Right lobe of liver (tissue), 4 donors: ENCODE measurements at regions not wholly inside any gene's neighbourhood (a gene's known extent, or its start where the extent isn't known, plus 50 kb on each side); places are given as distances from the start of the nearest gene placed in this dataset.

Source experiments
- POLR2A ChIP-seq: fragments of 450-650 bp; IDR thresholded peaks from one replicate; pipeline ENCODE4 v1.6.1; 2017; ENCODE audit warnings: antibody characterized with exemption, mild to moderate bottlenecking
- TF ChIP-seq, protein P1 (sequence below), 4 donors: fragments of 200-600 bp in 3 of 4; fragments of 450-650 bp in 1 of 4; IDR thresholded peaks; one replicate each; pipeline versions ENCODE4 v1.5.1 to v1.8.0; 2016 to 2022; ENCODE audit warnings: antibody characterized with exemption in 4 of 4, mild to moderate bottlenecking in 2 of 4
- donor health status: DM: no; HTN: no; CAD: no.
- donor health status: DM: no; HTN: no; CAD: no.
- donor health status: DM: no; HTN: yes; CAD: no.

GRCh38 chr11:27763736-27764135 lies 63.5 kb upstream of the BDNF start:
- TF ChIP-seq, protein P1, sequence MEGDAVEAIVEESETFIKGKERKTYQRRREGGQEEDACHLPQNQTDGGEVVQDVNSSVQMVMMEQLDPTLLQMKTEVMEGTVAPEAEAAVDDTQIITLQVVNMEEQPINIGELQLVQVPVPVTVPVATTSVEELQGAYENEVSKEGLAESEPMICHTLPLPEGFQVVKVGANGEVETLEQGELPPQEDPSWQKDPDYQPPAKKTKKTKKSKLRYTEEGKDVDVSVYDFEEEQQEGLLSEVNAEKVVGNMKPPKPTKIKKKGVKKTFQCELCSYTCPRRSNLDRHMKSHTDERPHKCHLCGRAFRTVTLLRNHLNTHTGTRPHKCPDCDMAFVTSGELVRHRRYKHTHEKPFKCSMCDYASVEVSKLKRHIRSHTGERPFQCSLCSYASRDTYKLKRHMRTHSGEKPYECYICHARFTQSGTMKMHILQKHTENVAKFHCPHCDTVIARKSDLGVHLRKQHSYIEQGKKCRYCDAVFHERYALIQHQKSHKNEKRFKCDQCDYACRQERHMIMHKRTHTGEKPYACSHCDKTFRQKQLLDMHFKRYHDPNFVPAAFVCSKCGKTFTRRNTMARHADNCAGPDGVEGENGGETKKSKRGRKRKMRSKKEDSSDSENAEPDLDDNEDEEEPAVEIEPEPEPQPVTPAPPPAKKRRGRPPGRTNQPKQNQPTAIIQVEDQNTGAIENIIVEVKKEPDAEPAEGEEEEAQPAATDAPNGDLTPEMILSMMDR (IDR thresholded peaks at IDR 0.05): no peak
- no peak for TF ChIP-seq POLR2A
